GM13976 (cell line): ENCODE measurements at regions not wholly inside any gene's neighbourhood (a gene's known extent, or its start where the extent isn't known, plus 50 kb on each side); places are given as distances from the start of the nearest gene placed in this dataset.
A peak's percentile ranks its signal among the peaks of the same experiment; 100 is the strongest.

Experiments used
- DNase-seq: peaks from one replicate; pipeline ENCODE4 v3.0.0; 2012; ENCODE audit warnings: low spot score
- CTCF ChIP-seq: IDR thresholded peaks from 2 replicates; pipeline ENCODE4 v1.5.1; 2012; ENCODE audit warnings: borderline replicate concordance, mild to moderate bottlenecking; ENCODE audit not compliant: insufficient read depth; ENCODE audit errors: extremely low read depth, missing control alignments, control extremely low read depth
- in situ Hi-C: fragments of 300-500 bp; cut with MboI; formaldehyde crosslinking; loops from one replicate; pipeline ENCODE4 v1.12.0; 2022; ENCODE audit warnings: low sequenced_read_pairs, mixed read lengths, inconsistent platforms; ENCODE audit not compliant: unreplicated experiment

GRCh38 chr13:22220151-22221135 is 549.6 kb downstream of the FGF9 start:
- DNase-seq, result no peak
- TF ChIP-seq CTCF, result no peak
- in situ Hi-C loops, result no loop called here

- in situ Hi-C loops, result no loop called here
- DNase-seq, result no peak
- TF ChIP-seq CTCF, result no peak
Measured at GRCh38 chr13:22223411-22223810, 552.5 kb downstream of the FGF9 start.

GRCh38 chr13:22226086-22226485 is 555.2 kb downstream of the FGF9 start:
- in situ Hi-C loops, result no loop called here

GRCh38 chr13:22227895-22228294 is 557.0 kb downstream of the FGF9 start:
- peak; percentile 36 for DNase-seq
- no peak for TF ChIP-seq CTCF
- in situ Hi-C loops, result no loop called here

More at GRCh38 chr13:22226086-22226485, 555.2 kb downstream of the FGF9 start:
- TF ChIP-seq CTCF, result no peak
- no peak for DNase-seq

GRCh38 chr13:22229916-22230315 is 559.0 kb downstream of the FGF9 start:
- in situ Hi-C loops, result no loop called here
- no peak for TF ChIP-seq CTCF
- no peak for DNase-seq

DNA sequence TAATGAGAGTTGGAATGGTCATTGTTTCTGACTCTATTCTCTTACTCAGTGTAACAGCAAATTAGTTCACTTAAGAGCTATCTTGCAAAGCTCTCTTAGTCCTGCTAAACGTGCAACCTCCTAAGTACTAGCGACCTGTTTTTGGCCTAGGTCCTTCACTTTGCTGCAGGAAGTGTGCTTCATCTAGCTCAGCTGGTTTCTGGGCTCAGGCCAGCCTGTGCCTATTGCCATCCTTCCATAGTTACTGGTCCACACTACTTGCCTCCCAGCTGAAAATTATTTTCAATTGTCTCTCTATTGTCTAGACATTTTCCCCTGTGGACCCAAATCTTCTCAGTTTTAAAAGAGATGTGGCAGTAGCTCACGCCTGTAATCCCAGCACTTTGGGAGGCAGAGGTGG is 561.3 kb downstream of the FGF9 start:
- no peak for DNase-seq
- in situ Hi-C loops, result no loop called here
- TF ChIP-seq CTCF, result no peak
